Smooth muscle cell (in vitro differentiated cells): ENCODE measurements at regions not wholly inside any gene's neighbourhood (a gene's known extent, or its start where the extent isn't known, plus 50 kb on each side); places are given as distances from the start of the nearest gene placed in this dataset.

ENCODE experiments used
- DNase-seq: peaks from one replicate; lab custom pipeline; 2025; ENCODE audit not compliant: unreplicated experiment; lab: John Stamatoyannopoulos, UW
- H2AFZ ChIP-seq: fragments of 200-600 bp; sonication (generic); 2 replicates; pipeline ENCODE4 v1.6.0; 2016; ENCODE audit warnings: antibody characterized with exemption, low read depth, mild to moderate bottlenecking
- H3F3A ChIP-seq: fragments of 200-600 bp; sonication (generic); 2 replicates; pipeline ENCODE4 v1.6.0; 2017; ENCODE audit warnings: antibody characterized with exemption, low read depth
- H3K27ac ChIP-seq: fragments of 200-600 bp; sonication (generic); 2 replicates; pipeline ENCODE4 v1.5.1; 2016; ENCODE audit warnings: low read depth, mild to moderate bottlenecking
- H3K27me3 ChIP-seq: fragments of 200-600 bp; sonication (generic); 2 replicates; pipeline ENCODE4 v1.6.1; 2016; ENCODE audit warnings: low read depth, mild to moderate bottlenecking
- H3K36me3 ChIP-seq: fragments of 200-600 bp; sonication (generic); 2 replicates; pipeline ENCODE4 v1.5.1; 2016; ENCODE audit warnings: low read depth
- H3K4me1 ChIP-seq: fragments of 200-600 bp; sonication (generic); 2 replicates; pipeline ENCODE4 v1.5.1; 2016; ENCODE audit warnings: low read depth
- H3K4me2 ChIP-seq: fragments of 200-600 bp; sonication (generic); 2 replicates; pipeline ENCODE4 v1.6.0; 2016; ENCODE audit warnings: mild to moderate bottlenecking
- H3K4me3 ChIP-seq: fragments of 200-600 bp; sonication (generic); 2 replicates; pipeline ENCODE4 v1.5.1; 2016; ENCODE audit warnings: mild to moderate bottlenecking
- H3K79me2 ChIP-seq: fragments of 200-600 bp; sonication (generic); 2 replicates; pipeline ENCODE4 v1.6.0; 2016; ENCODE audit warnings: low read depth, mild to moderate bottlenecking
- H3K9ac ChIP-seq: fragments of 200-600 bp; sonication (generic); 2 replicates; pipeline ENCODE4 v1.6.0; 2016; ENCODE audit warnings: low read depth
- H3K9me3 ChIP-seq: fragments of 200-600 bp; sonication (generic); replicated peaks from 2 replicates; pipeline ENCODE4 v1.5.1; 2016; ENCODE audit warnings: low read depth
- H4K20me1 ChIP-seq: fragments of 200-600 bp; sonication (generic); 2 replicates; pipeline ENCODE4 v1.6.0; 2016; ENCODE audit warnings: low read depth
- WGBS: methylation state at CpG from one replicate; pipeline ENCODE4 v1.1.7; 2016; ENCODE audit warnings: low lambda C conversion rate; 5-methylcytosine and 5-hydroxymethylcytosine counted together
- TF ChIP-seq, protein P1 (sequence below): fragments of 200-600 bp; sonication (generic); IDR thresholded peaks from 2 replicates; pipeline ENCODE4 v1.5.1; 2017; ENCODE audit warnings: borderline replicate concordance, mild to moderate bottlenecking, antibody characterized with exemption; ENCODE audit not compliant: insufficient read depth, poor library complexity, severe bottlenecking

DNA sequence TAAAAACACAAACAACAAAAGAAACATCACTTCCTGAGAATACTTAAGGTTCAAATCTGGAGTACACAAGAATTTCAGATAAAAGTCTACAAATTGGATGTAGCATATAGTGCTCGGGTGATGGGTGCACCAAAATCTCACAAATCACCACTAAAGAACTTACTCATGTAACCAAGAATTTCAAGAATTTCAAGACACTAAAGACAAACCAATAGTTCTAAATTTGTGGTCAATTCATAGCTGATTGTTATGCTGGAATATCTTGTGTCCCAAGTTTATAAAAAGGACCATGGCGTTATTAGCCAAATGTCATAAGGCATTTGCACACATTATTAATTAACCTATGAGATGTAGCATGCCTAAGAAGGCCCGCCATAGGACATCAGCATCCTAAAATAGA lies 1204.1 kb upstream of the AUTS2 start:
- Histone ChIP-seq H3K4me1 (no peaks in the 10 kb centered on the region), H2AFZ (no peak overlapping the region), H4K20me1 (no peaks in the 10 kb centered on the region), H3K9ac (no peak overlapping the region), H3K4me3 (no peak overlapping the region), H3K9me3 (no peaks in the 10 kb centered on the region), H3K36me3 (no peaks in the 10 kb centered on the region), H3K27me3 (no peaks in the 10 kb centered on the region), H3K27ac (no peak overlapping the region), H3F3A (no peaks in the 10 kb centered on the region), H3K79me2 (no peaks in the 10 kb centered on the region), H3K4me2 (no peak overlapping the region)
- WGBS: 87% methylated on average over 3 of the region's 3 CpGs
- no peak for DNase-seq
- TF ChIP-seq, protein P1, sequence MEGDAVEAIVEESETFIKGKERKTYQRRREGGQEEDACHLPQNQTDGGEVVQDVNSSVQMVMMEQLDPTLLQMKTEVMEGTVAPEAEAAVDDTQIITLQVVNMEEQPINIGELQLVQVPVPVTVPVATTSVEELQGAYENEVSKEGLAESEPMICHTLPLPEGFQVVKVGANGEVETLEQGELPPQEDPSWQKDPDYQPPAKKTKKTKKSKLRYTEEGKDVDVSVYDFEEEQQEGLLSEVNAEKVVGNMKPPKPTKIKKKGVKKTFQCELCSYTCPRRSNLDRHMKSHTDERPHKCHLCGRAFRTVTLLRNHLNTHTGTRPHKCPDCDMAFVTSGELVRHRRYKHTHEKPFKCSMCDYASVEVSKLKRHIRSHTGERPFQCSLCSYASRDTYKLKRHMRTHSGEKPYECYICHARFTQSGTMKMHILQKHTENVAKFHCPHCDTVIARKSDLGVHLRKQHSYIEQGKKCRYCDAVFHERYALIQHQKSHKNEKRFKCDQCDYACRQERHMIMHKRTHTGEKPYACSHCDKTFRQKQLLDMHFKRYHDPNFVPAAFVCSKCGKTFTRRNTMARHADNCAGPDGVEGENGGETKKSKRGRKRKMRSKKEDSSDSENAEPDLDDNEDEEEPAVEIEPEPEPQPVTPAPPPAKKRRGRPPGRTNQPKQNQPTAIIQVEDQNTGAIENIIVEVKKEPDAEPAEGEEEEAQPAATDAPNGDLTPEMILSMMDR: no peak

DNA sequence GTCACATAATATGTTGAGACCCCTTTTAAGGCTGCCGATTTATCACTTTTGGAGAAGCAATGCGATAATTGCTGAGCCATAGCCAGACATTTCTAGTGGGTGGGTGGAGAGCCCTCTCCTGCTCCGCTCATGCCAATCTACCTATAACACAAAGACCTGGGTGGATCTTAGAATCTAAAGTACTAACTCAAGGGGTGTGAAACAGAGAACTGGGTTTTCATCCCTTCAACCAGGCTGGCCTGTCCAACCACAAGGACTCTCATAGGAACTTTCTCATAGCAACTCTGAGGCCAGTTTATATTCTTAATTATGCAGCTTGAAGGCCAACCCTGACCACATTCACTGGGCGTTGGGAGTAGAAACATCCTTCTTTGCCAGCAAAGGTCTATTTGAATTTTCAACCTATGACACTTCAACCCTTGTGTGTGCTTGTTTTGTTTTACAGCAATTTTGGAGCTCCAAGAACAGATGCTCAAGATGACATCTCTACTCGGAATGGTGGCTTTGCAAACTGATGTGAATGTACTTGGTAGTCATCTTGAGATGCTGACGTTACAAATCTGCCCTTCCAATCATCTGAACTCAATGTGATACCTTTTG lies 1198.2 kb upstream of the AUTS2 start:
- TF ChIP-seq, protein P1: no peak
- H3K9me3 ChIP-seq: no peaks in the 10 kb centered on the region
- no peak overlapping the region for H2AFZ ChIP-seq
- H3K27me3 ChIP-seq: no peaks in the 10 kb centered on the region
- H3K4me2 ChIP-seq: no peak overlapping the region
- no peaks in the 10 kb centered on the region for H3K36me3 ChIP-seq
- H4K20me1 ChIP-seq: no peaks in the 10 kb centered on the region
- H3F3A ChIP-seq: no peaks in the 10 kb centered on the region
- no peaks in the 10 kb centered on the region for H3K4me1 ChIP-seq
- DNase-seq: no peak
- H3K4me3 ChIP-seq: no peak overlapping the region
- H3K27ac ChIP-seq: no peak overlapping the region
- 88% methylated on average over 6 of the region's 6 CpGs for WGBS
- no peak overlapping the region for H3K9ac ChIP-seq
- no peaks in the 10 kb centered on the region for H3K79me2 ChIP-seq

DNA sequence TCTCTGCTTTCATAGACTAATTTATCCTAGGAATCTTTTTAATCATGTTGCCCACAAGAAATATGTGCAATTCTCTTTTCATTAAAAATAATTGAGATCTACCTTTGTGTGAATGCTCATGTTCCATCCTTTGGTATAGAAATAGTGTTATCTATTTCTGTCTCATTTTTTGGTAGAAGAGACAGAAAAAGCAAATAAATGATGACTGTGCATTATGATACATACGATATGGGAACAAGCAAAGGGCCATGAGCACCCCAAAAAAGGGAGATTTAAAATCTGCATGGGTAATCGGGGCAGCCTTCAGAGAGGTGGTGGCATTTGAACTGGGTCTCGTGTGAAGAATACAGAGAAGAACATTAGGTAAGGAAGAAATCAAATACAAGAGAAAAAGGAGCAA lies 1197.5 kb upstream of the AUTS2 start:
- Histone ChIP-seq H3K79me2 (no peaks in the 10 kb centered on the region), H3K27ac (no peak overlapping the region), H3K9ac (no peak overlapping the region), H3K4me2 (no peak overlapping the region), H4K20me1 (no peaks in the 10 kb centered on the region), H3K9me3 (no peaks in the 10 kb centered on the region), H3K4me3 (no peak overlapping the region), H3K4me1 (no peaks in the 10 kb centered on the region), H2AFZ (no peak overlapping the region), H3K36me3 (no peaks in the 10 kb centered on the region), H3K27me3 (no peaks in the 10 kb centered on the region), H3F3A (no peaks in the 10 kb centered on the region)
- TF ChIP-seq, protein P1: no peak
- 85% methylated on average over 3 of the region's 3 CpGs for WGBS
- DNase-seq: no peak

DNA sequence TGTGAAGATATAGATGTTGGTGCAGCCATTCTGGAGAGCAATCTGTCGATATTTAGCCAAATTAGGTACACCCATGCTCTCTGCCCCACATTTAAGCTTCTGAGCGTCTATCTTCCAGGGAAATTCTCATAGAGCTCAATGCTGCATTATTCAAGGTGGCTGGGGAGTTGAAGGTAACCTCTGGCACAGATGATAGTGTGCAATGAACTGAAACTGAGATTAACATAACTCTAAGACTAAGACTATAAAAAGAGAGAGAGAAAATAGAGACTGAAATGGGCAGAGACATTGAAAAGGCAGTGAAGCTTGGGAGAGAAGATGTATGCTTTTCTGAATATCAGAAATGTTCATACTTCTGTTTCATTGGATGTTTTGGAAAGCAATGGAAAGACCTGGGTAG lies 1197.0 kb upstream of the AUTS2 start:
- Histone ChIP-seq H3K4me3 (no peak overlapping the region), H3K79me2 (no peaks in the 10 kb centered on the region), H3K27me3 (no peaks in the 10 kb centered on the region), H3K9me3 (no peaks in the 10 kb centered on the region), H3K9ac (no peak overlapping the region), H3K4me2 (no peak overlapping the region), H3F3A (no peaks in the 10 kb centered on the region), H2AFZ (no peak overlapping the region), H3K4me1 (no peaks in the 10 kb centered on the region), H4K20me1 (no peaks in the 10 kb centered on the region), H3K27ac (no peak overlapping the region), H3K36me3 (no peaks in the 10 kb centered on the region)
- WGBS: 80% methylated on average over 2 of the region's 2 CpGs
- TF ChIP-seq, protein P1: no peak
- no peak for DNase-seq
